NCI-H748 (cell line): ENCODE measurements at regions not wholly inside any gene's neighbourhood (a gene's known extent, or its start where the extent isn't known, plus 50 kb on each side); places are given as distances from the start of the nearest gene placed in this dataset.
"Not testable (repeated sequence)": the region's sequence is repeated elsewhere in the genome, so short reads cannot be mapped to it uniquely, and the experiment has no call there.

Experiments
- DNase-seq: peaks from one replicate; lab custom pipeline; 2025; ENCODE audit not compliant: unreplicated experiment; lab: John Stamatoyannopoulos, UW

GRCh38 chr20:53776858-53777257, 183.2 kb upstream of the ZNF217 start:
- no peak for DNase-seq

GRCh38 chr20:53774461-53775203, 181.0 kb upstream of the ZNF217 start:
- no peak for DNase-seq

DNA sequence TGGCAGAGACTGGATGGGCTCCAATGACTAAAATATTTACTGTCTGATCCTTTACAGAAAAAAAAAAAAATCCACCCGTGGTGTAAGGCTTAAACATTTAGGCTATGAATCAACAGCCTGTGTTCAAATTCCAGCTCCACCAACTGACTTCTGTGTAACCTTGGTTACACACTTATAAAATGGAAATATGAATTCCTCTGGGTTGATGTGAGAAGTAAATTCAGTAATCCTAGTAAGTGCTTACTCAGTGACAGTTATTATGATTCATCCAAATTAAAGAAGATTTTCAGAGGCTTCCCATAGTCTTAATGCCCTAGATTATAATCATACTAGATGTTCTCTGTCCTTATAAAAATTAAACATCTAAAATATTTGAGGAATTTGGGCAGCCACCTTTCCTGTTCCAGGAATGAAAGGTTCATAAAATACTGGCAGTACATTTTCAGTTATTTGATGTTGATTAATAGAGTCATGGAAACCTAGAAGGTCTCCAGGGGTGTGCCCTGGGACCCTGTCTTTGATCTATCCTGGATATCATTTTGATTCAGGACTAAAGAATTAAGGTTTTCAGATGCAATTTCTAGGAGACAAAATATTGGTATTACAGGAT, 180.3 kb upstream of the ZNF217 start:
- no peak for DNase-seq

GRCh38 chr20:53773066-53773791, 179.6 kb upstream of the ZNF217 start:
- DNase-seq: not testable (repeated sequence)

DNA sequence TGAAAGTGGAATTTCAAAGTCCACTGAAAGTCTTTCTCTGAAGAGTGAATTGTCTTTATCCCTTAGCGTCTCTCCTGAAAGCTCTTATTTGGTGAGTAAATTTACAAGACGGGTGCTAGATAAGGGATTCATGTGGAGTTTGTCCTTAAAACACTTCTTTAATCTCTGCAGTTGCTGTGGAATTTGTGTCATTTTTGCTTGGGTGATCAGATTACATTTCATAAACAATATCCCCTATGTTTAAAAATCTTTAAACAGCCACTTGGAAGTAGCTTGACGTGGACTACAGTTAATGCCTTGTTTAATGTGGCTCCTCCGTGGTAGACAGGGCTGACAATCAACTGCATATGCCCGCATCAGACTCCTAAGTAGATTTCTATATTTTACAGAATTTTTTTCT, 175.4 kb upstream of the ZNF217 start:
- DNase-seq: no peak

- no peak for DNase-seq
Measured at GRCh38 chr20:53768329-53768728, 174.7 kb upstream of the ZNF217 start.

GRCh38 chr20:53767206-53767930, 173.7 kb upstream of the ZNF217 start:
- no peak for DNase-seq

GRCh38 chr20:53764415-53764800, 170.8 kb upstream of the ZNF217 start:
- DNase-seq: no peak

GRCh38 chr20:53763707-53764414, 170.2 kb upstream of the ZNF217 start:
- peak; percentile 9 for DNase-seq

DNA sequence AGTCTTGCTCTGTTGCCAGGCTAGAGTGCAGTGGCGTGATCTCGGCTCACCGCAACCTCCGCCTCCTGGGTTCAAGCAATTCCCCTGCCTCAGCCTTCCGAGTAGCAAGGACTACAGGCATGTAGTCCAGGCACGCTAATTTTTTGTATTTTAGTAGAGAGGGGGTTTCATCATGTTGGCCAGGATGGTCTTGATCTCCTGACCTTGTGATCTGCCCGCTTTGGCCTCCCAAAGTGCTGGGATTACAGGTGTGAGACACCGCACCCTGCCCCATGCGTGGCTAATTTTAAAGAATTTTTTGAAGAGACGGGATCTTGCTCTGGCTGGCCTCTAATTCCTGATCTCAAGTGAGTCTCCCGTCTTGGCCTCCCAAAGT, 168.8 kb upstream of the ZNF217 start:
- DNase-seq: not testable (repeated sequence)

DNA sequence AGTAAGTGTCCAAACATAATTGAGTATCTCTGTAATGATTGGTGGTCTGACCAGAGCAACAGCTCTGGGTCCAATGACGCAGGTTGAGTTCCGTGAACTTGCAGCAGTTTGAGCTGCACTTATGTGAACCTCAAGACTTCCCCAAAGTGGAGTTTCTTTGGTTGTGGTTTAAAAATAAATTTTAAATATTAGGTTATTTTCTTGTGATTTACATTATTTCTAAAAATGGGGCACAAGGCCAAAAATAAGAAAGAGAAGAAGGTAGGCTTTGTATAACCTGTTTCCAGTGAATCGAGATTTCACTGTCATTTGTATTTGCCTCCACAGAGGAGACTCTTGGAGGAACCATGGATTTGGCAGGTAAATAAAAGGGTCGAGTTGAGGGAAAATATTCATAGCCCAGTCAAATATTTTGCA, 166.4 kb upstream of the ZNF217 start:
- DNase-seq: no peak

DNA sequence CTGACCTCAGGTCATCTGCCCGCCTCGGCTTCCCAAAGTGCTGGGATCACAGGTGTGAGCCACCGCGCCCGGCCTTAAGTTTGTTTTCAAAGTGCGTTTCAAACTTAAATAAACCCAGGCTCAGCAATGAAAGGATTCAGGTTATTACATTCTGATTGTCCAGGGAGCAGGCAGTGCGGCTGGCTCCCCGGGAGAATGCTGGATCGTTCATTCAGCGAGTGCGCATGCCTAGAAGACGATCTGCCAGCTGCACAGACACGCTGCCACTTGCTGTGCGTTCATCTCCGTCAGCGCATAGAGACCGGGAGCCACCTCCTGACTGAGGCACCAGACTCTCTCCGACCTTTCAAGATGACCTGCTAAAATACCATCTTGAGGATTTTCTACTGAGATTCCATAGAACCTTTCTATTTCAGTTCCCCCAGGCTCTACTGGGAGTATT, 163.9 kb upstream of the ZNF217 start:
- DNase-seq: no peak

GRCh38 chr20:53755733-53756531, 162.3 kb upstream of the ZNF217 start:
- no peak for DNase-seq

DNA sequence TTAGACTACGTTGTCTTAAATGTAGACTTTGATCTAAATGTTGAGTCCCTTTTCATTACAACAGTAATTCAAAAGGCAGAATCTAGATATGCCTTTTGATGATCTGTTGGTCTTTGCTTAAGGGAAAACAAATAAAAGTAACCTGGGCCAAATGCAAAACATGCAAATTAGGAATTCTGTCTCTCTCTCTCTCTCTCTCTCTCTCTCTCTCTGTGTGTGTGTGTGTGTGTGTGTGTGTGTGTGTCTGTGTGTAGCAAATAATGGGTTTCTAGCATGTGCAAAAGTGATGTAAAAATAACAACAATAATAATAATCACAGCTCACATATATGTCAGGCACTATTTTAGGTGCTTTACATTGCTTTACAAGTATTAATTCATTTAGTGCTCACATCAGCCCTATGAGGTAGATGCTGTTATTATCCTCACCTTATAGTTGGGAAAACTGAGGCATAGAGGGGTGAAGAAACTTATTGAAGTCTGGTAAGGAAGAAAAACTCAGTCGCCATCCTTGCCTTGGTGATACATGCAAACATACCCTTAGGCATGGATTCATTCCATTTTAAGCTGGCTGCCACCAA, 160.3 kb upstream of the ZNF217 start:
- DNase-seq: no peak

DNA sequence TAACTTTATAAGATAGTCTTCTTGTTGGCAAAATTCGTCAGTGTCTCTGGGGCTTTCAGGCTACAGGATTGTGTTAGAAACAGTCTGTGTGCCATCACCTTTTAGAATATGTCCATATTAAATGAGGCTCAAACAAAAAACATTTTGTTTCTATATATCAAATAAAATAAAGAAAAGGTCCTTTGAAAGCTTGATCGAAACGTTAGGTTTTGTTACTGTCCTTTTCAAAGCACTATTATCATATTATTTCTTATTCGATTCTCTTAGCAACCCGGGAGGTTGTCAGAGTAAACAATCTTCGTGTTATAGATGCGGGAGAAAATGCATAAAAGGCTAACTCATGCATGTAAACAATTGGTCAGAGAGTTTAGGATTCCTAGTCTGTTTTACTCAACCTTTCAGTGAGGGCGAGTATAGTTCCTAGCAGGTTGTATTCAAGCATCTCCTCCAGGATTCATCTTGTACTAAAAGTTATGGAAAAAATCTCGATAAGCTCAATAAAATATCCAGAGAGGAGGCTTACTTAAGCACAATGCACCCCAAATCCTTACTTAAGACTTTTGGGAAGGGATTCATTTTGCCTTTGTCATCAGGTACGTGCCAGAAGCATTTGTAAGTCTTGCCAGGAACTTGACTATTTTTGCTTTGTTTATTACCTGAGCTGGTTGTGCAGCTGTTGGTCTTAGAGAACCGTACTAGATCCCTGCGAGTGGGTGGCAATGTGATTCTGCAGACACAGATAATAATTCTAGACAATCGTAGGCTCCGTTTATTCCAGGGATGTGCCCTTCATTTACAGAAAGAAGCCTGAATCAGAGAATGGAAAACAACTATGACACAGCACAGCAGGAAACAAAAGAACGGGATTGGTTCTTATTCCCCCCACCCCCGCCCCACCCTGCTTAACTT, 159.6 kb upstream of the ZNF217 start:
- no peak for DNase-seq

GRCh38 chr20:53752583-53752970, 158.9 kb upstream of the ZNF217 start:
- DNase-seq: no peak

GRCh38 chr20:53751620-53752318, 158.1 kb upstream of the ZNF217 start:
- DNase-seq: no peak
